HepG2 (cell line): ENCODE measurements at regions not wholly inside any gene's neighbourhood (a gene's known extent, or its start where the extent isn't known, plus 50 kb on each side); places are given as distances from the start of the nearest gene placed in this dataset.
A peak's percentile ranks its signal among the peaks of the same experiment; 100 is the strongest.

Source experiments
- ATAC-seq: fragments of 200-7000 bp; cut with Tn5 transposase; 3 replicates; pipeline ENCODE4 v1.9.1; 2020; ENCODE audit warnings: mild to moderate bottlenecking, moderate library complexity
- BruUV-seq: library from RNA; stranded (reverse); fragments of 400-500 nt; replicated peaks from 2 replicates; lab custom pipeline; 2021; lab: Mats Ljungman, UMichigan
- CTCF ChIA-PET: fragments of 300-600 bp; formaldehyde crosslinking; extraction: SDS; loops from one replicate; lab custom pipeline; 2021; ENCODE audit warnings: low total read pairs, inconsistent platforms, low intra/inter-chr PET ratio; lab: Yijun Ruan, JAX
- POLR2A ChIA-PET: fragments of 350-600 bp; sonication (Branson Sonifier 250); formaldehyde crosslinking; loops from one replicate; lab custom pipeline; 2020; ENCODE audit warnings: antibody characterized with exemption, inconsistent platforms; lab: Yijun Ruan, JAX
- DNase-seq: peaks from one replicate; pipeline ENCODE4 v3.0.0-alpha.2; 2015; ENCODE audit warnings: low spot score
- FAIRE-seq: peaks from 3 replicates; lab custom pipeline; 2011; peaks lifted over from hg19 to GRCh38; lab: Jason Lieb, UNC
- H2AFZ ChIP-seq: one replicate; pipeline ENCODE4 v1.6.1; 2011; ENCODE audit warnings: low read length, inconsistent platforms
- H3K27ac ChIP-seq: fragments of 300-600 bp; 3 replicates; pipeline ENCODE4 v1.8.0; 2011; ENCODE audit warnings: mixed run types, mild to moderate bottlenecking, mixed read lengths, low read length, inconsistent platforms; ENCODE audit not compliant: insufficient read depth; ENCODE audit errors: extremely low read length
- H3K27me3 ChIP-seq, 2 experiments: fragments of 200-600 bp in 1 of 2; 2 replicates in 1 of 2; 3 replicates in 1 of 2; pipeline versions ENCODE4 v1.6.0 to v1.8.0; 2011; ENCODE audit warnings: low read length in 2 of 2, mild to moderate bottlenecking in 2 of 2, moderate library complexity in 2 of 2, inconsistent platforms in 1 of 2; ENCODE audit not compliant: insufficient read depth in 2 of 2, control insufficient read depth in 1 of 2
- H3K36me3 ChIP-seq, 2 experiments: fragments of 200-600 bp in 1 of 2; replicated peaks in 1 of 2; 2 replicates in 1 of 2; 3 replicates in 1 of 2; pipeline versions ENCODE4 v1.5.1 to v1.8.0; 2011; ENCODE audit warnings: low read length in 2 of 2, inconsistent platforms in 1 of 2; ENCODE audit not compliant: insufficient read depth in 2 of 2, control insufficient read depth in 1 of 2
- H3K4me1 ChIP-seq: 2 replicates; pipeline ENCODE4 v1.5.1; 2012; ENCODE audit warnings: low read length, inconsistent platforms; ENCODE audit not compliant: insufficient read depth
- H3K4me2 ChIP-seq: 2 replicates; pipeline ENCODE4 v1.6.0; 2011; ENCODE audit warnings: low read depth, low read length, inconsistent platforms
- H3K4me3 ChIP-seq, 3 experiments: fragments of 200-600 bp in 1 of 3; sonication (generic), shearing (Covaris generic) in 1 of 3; replicated peaks in 1 of 3; 2 replicates each; pipeline ENCODE4 v1.5.1; 2011 to 2016; ENCODE audit warnings: low read length in 3 of 3, inconsistent platforms in 2 of 3, low read depth in 2 of 3, mild to moderate bottlenecking in 2 of 3, control low read depth in 1 of 3, mixed read lengths in 1 of 3; ENCODE audit not compliant: insufficient read depth in 1 of 3
- H3K79me2 ChIP-seq: one replicate; pipeline ENCODE4 v1.6.1; 2011; ENCODE audit warnings: low read length, inconsistent platforms; ENCODE audit not compliant: insufficient read depth
- H3K9ac ChIP-seq: 2 replicates; pipeline ENCODE4 v1.6.0; 2011; ENCODE audit warnings: mild to moderate bottlenecking, low read depth, low read length, inconsistent platforms; ENCODE audit not compliant: insufficient read depth
- H3K9me3 ChIP-seq: 2 replicates; pipeline ENCODE4 v1.5.1; 2012; ENCODE audit warnings: mild to moderate bottlenecking, low read length
- H4K20me1 ChIP-seq: 2 replicates; pipeline ENCODE4 v1.6.0; 2011; ENCODE audit warnings: inconsistent platforms, mild to moderate bottlenecking, low read length, moderate library complexity; ENCODE audit not compliant: insufficient read depth
- KDM6A ChIP-seq: IDR thresholded peaks from 2 replicates; pipeline ENCODE4 v1.6.1; 2016; ENCODE audit warnings: low read depth
- MAFF ChIP-seq: IDR thresholded peaks from 2 replicates; pipeline ENCODE4 v1.6.1; 2011; ENCODE audit warnings: low read depth, low read length, improper control_type of control experiment
- MAFK ChIP-seq, 2 experiments: IDR thresholded peaks in 1 of 2; conservative IDR thresholded peaks in 1 of 2; 2 replicates each; pipeline ENCODE4 v1.6.1; 2011; ENCODE audit warnings: improper control_type of control experiment in 2 of 2, low read length in 2 of 2
- MIER3 ChIP-seq: IDR thresholded peaks from 2 replicates; pipeline ENCODE4 v1.6.1; 2016; ENCODE audit warnings: missing compliant biosample characterization, borderline replicate concordance
- THAP11 ChIP-seq: IDR thresholded peaks from 2 replicates; pipeline ENCODE4 v1.6.1; 2016; ENCODE audit warnings: missing biosample characterization, missing genetic modification reagents
- ZNF317 ChIP-seq: sonication (generic); formaldehyde crosslinking; IDR thresholded peaks from 2 replicates; pipeline ENCODE4 v1.5.0; 2020; ENCODE audit warnings: mild to moderate bottlenecking, missing genetic modification reagents
- ZNF432 ChIP-seq: sonication (generic); formaldehyde crosslinking; IDR thresholded peaks from 2 replicates; pipeline ENCODE4 v1.5.0; 2020; ENCODE audit warnings: missing genetic modification reagents, mild to moderate bottlenecking, borderline replicate concordance
- WGBS: methylation state at CpG from one replicate; pipeline ENCODE4 v1.1.6; 2017; ENCODE audit warnings: low lambda C conversion rate; 5-methylcytosine and 5-hydroxymethylcytosine counted together
- in situ Hi-C: cut with HindIII; loops from 2 replicates; pipeline ENCODE4 v1.10.0; 2017; ENCODE audit warnings: low pct_unique_long_range_greater_than_20kb; ENCODE audit not compliant: extremely low pct_ligation_motif_present
- intact Hi-C: fragments of 100-400 bp; cut with micrococcal nuclease; formaldehyde crosslinking; loops from one replicate; pipeline ENCODE4 v1.10.0; 2022; ENCODE audit not compliant: unreplicated experiment
- TF ChIP-seq, protein P1 (sequence below): fragments of 450-650 bp; IDR thresholded peaks from 2 replicates; pipeline ENCODE4 v1.6.1; 2016

DNA sequence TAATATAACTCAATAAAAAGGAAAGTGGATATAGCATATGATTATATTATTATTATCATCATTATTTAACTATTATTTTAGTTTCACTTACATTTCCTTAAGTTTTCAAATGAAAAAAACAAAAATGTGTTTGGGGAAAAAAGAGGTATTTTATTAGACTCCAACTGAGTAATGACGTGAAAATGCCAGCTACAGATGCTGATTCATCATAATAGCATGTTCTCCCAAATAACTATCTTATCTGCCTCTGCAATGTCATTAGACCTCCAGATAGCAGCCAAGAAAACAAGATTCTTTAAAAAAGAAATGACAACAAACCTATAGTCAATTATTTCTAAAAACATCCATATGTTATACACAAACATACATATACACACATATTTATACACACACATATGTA is 1071.9 kb upstream of the TMPRSS15 start:
- ATAC-seq (no peak), DNase-seq (no peak), FAIRE-seq (no peak)
- no TSS peak for BruUV-seq
- intact Hi-C loops, result no loop called here
- Histone ChIP-seq H3K36me3 (no peaks in the 10 kb centered on the region), H3K9ac (no peak overlapping the region), H3K27me3 (no peaks in the 10 kb centered on the region), H3K4me3 (no peak overlapping the region), H3K4me1 (no peaks in the 10 kb centered on the region), H3K27ac (no peak overlapping the region), H2AFZ (no peak overlapping the region), H3K9me3 (peaks cover 94% of the 10 kb centered on the region), H3K4me2 (no peak overlapping the region), H3K79me2 (no peaks in the 10 kb centered on the region), H4K20me1 (no peaks in the 10 kb centered on the region)
- CTCF ChIA-PET, result no interaction called here
- POLR2A ChIA-PET, result no interaction called here
- in situ Hi-C loops, result no loop called here
- 0% methylated on average over 1 of the region's 1 CpG for WGBS
- peak; percentile 55 for TF ChIP-seq MAFF
- no peak for TF ChIP-seq KDM6A (CRISPR knock-in tag)
- no peak for TF ChIP-seq THAP11 (CRISPR knock-in tag)
- TF ChIP-seq MIER3, result no peak
- TF ChIP-seq MAFK (conservative IDR thresholded peaks at IDR 0.05 in 1 of 2, IDR thresholded peaks at IDR 0.05 in 1 of 2; ENCODE audit: low read length in 2 of 2), result peak; percentile 57 to 73; a peak in 3 of 4 replicates
- TF ChIP-seq, protein P1, sequence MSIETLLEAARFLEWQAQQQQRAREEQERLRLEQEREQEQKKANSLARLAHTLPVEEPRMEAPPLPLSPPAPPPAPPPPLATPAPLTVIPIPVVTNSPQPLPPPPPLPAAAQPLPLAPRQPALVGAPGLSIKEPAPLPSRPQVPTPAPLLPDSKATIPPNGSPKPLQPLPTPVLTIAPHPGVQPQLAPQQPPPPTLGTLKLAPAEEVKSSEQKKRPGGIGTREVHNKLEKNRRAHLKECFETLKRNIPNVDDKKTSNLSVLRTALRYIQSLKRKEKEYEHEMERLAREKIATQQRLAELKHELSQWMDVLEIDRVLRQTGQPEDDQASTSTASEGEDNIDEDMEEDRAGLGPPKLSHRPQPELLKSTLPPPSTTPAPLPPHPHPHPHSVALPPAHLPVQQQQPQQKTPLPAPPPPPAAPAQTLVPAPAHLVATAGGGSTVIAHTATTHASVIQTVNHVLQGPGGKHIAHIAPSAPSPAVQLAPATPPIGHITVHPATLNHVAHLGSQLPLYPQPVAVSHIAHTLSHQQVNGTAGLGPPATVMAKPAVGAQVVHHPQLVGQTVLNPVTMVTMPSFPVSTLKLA, result no peak
- no peak for TF ChIP-seq ZNF317 (CRISPR knock-in tag)

DNA sequence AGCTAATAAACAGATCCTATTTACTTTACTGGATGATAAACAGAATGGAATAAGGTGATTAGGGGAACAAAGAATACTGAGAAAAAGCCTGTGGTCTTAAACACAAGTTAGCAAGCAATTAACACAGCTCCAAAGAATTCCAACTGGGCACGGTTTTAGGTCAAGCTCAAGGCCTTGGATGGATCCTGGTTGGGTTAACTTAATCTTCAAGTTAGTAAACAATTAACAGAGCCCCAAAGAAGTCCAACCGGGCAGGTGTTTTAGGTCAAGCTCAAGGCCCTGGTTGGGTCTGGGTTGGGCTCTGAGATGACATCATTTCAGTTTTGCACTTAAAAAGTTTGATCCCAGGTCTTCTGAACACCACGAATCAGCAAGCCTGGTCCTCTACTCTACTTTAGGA is 1086.3 kb upstream of the TMPRSS15 start:
- intact Hi-C loops (no loop called here), in situ Hi-C loops (no loop called here)
- Histone ChIP-seq H3K4me3 (no peak overlapping the region), H3K27me3 (no peaks in the 10 kb centered on the region), H3K4me1 (no peaks in the 10 kb centered on the region), H3K79me2 (no peaks in the 10 kb centered on the region), H4K20me1 (no peaks in the 10 kb centered on the region), H3K4me2 (no peak overlapping the region), H3K9ac (no peak overlapping the region), H3K27ac (no peak overlapping the region), H3K36me3 (no peaks in the 10 kb centered on the region), H2AFZ (no peak overlapping the region), H3K9me3 (peaks cover 68% of the 10 kb centered on the region)
- no peak for FAIRE-seq
- TF ChIP-seq ZNF432 (CRISPR knock-in tag), result no peak
- ChIA-PET CTCF (interaction anchor here (0.5 kb wide), 1 partner anchor 893 kb away, joined by 3 read pairs; no protein-coding TSS in a partner anchor), POLR2A (no interaction called here)
- no peak for ATAC-seq
- BruUV-seq, result no TSS peak
- no peak for DNase-seq
- WGBS, result 0% methylated on average over 1 of the region's 3 CpGs
